Lower leg skin (tissue), 3 donors: ENCODE measurements at regions not wholly inside any gene's neighbourhood (a gene's known extent, or its start where the extent isn't known, plus 50 kb on each side); places are given as distances from the start of the nearest gene placed in this dataset.

Experiments used
- POLR2A ChIP-seq, 2 donors: fragments of 450-650 bp; IDR thresholded peaks; one replicate each; pipeline ENCODE4 v1.6.1; 2016 to 2017; ENCODE audit warnings: antibody characterized with exemption in 2 of 2, mild to moderate bottlenecking in 1 of 2, moderate library complexity in 1 of 2
- TF ChIP-seq, protein P1 (sequence below), 3 donors: fragments of 450-650 bp; IDR thresholded peaks; one replicate each; pipeline ENCODE4 v1.5.1; 2016; ENCODE audit warnings: antibody characterized with exemption in 3 of 3, mild to moderate bottlenecking in 3 of 3, moderate library complexity in 2 of 3

GRCh38 chr4:155512046-155512445 lies 135.3 kb upstream of the MAP9 start:
- TF ChIP-seq, protein P1, sequence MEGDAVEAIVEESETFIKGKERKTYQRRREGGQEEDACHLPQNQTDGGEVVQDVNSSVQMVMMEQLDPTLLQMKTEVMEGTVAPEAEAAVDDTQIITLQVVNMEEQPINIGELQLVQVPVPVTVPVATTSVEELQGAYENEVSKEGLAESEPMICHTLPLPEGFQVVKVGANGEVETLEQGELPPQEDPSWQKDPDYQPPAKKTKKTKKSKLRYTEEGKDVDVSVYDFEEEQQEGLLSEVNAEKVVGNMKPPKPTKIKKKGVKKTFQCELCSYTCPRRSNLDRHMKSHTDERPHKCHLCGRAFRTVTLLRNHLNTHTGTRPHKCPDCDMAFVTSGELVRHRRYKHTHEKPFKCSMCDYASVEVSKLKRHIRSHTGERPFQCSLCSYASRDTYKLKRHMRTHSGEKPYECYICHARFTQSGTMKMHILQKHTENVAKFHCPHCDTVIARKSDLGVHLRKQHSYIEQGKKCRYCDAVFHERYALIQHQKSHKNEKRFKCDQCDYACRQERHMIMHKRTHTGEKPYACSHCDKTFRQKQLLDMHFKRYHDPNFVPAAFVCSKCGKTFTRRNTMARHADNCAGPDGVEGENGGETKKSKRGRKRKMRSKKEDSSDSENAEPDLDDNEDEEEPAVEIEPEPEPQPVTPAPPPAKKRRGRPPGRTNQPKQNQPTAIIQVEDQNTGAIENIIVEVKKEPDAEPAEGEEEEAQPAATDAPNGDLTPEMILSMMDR (IDR thresholded peaks at IDR 0.05) = no peak
- no peak for TF ChIP-seq POLR2A (IDR thresholded peaks at IDR 0.05)
